Mucosa of gallbladder (tissue), 1 donor: ENCODE measurements at regions not wholly inside any gene's neighbourhood (a gene's known extent, or its start where the extent isn't known, plus 50 kb on each side); places are given as distances from the start of the nearest gene placed in this dataset.

Experiments used
- DNase-seq: peaks from one replicate; pipeline ENCODE4 v3.0.0-alpha.2; 2020; ENCODE audit warnings: low spot score
- donor health status: DM: no; HTN: no; CAD: no.

DNA sequence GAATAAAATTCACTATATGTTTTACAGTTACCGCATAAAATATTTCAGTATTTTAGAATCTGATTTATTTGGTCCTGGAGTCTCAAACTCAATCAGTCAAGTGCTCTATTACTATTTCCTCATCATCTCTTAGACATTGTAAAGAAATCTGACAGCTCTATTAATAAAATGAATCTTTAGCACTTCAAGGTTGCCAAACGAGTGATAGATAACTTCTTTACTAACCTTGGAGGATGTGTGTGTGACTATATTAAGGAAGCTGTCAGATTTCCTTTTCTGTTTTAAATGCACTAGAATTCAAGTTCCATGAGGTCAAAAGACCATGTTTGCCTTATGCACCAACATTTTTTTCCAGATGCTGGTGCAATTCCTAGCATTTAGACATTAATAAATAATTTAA lies 389.8 kb upstream of the AZI2 start:
- DNase-seq = no peak

DNA sequence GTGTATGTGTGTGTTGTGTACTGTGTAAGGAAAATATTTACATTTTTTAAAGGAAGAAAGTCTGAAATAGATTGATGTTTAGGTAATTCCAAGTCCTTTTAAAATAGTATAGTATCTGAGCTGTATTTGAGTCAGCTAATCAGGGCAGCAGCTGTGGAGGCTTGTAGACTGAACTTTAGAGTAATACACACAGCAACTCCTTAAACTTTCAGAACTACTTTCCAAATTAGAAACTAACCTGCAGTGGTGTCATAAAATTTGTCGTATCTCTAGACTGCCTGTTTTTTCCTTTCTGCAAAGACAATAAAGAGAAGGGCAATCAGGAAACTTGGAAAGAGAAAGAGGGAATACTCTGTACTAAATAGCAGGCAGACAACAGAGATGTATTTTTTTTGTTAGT lies 391.0 kb upstream of the AZI2 start:
- no peak for DNase-seq

GRCh38 chr3:28743271-28743670 lies 394.6 kb upstream of the AZI2 start:
- DNase-seq = no peak

DNA sequence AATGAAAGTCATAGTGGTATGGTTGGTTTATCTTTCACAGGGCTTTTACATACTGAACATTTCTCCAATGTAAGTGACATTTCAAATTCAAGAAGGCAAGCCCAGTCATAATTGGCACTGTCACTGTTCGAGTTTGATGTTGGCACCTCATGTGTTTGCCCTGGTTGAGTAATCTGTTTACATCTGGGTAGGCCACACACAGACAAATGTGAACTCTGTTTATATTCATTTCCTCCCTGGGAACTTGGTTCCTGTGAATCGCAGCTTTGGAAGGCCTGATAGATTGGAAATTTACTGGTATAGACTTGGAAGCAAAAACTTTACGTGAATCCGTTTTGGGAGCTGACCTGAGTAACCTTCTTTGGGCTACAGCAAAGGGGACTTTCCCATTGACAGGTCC lies 395.2 kb upstream of the AZI2 start:
- DNase-seq = peak; percentile 36

- no peak for DNase-seq
These were observed 396.8 kb upstream of the AZI2 start for GRCh38 chr3:28745436-28745835.

GRCh38 chr3:28745916-28746617 lies 397.4 kb upstream of the AZI2 start:
- DNase-seq = no peak

DNA sequence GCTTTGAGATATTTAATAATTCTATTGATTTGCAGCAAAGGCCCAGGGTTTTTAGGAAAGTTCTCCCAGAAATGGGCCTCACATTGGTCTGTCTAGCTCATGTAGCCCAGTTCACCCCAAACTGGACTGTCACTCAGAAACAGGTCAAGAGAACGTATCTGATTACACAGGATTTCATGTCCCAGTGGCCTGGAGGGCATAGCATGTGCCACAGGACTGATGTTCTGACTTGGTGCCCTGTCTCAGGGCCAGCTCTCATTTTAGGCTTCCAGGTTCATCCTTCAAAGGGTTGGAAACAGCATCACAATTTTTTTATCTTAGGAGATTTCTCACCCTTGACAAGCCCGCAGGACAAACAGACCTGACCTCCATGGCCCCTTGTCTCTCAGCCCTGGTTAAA lies 398.4 kb upstream of the AZI2 start:
- DNase-seq = no peak

DNA sequence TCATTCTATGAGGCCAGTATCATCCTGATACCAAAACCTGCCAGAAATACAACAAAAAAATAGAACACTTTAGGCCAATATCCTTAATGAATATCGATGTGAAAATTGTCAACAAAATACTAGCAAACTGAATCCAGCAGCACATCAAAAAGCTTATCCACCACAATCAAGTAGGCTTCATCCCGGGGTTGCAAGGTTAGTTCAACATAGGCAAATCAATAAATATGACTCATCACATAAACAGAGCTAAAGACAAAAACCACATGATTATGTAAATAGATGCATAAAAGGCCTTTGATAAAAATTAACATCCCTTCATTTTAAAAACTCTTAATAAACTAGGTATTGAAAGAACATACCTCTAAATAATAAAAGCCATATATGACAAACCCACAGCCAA lies 403.2 kb upstream of the AZI2 start:
- DNase-seq = peak; percentile 21

- DNase-seq = no peak
These were observed 403.7 kb upstream of the AZI2 start for GRCh38 chr3:28752290-28752689.

GRCh38 chr3:28756056-28756455 lies 407.4 kb upstream of the AZI2 start:
- no peak for DNase-seq

DNA sequence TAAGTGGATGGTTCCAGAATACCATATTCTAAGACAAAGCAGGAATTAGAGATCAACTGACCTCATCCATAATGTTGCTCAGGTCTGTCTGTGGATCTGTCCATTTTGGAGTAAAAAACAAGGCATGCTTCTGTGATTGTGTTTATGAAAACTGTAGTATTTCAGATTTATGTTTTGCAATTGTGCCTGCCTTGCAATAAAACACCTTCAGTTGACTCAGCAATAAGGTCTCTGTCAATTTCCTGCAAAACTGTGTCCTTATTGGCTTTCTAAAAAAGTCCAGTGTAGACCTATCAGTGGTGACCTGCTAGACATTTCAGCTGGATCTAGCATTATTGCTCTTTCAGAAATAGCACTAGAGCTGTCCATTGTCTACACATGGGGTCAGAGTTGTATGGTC lies 409.5 kb upstream of the AZI2 start:
- no peak for DNase-seq

GRCh38 chr3:28761375-28761774 lies 412.8 kb upstream of the AZI2 start:
- DNase-seq = no peak

DNA sequence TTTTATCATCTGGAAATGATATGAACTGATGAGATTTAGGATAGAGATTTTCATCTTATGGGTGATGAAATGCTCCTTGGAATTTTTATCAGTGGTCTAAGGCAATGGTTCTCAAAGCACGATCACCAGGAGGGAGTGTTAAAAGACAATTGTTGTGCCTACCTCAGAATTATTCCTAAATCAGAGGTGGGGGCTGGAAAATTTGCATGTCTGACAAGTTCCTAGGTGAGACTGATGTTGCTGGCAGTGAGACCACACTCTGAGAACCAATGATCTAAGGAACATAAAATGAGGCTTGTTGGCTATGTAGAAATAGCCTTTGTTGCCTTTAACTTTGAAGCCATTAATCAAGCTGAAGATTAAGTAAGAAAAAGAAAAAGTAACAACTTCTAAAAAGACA lies 416.6 kb upstream of the AZI2 start:
- no peak for DNase-seq

DNA sequence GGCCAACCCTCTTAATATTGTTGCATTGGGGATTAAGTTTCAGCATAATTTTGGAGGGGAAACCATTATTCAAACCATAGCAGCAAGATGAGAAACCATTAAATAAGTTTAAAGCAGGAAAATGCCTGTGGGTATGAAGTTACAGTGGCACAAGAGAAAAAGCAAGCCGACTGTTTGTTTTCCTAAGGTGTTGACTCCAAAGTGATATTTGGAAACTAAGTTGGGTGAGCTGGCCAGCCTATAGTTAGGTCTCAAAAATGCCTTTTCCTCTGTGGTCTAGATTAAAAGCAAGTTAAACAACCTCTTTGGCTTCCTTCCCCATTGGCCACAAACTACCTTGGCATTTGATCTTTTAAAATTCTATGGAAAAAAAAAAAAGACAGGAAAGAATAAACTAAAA lies 419.8 kb upstream of the AZI2 start:
- no peak for DNase-seq

GRCh38 chr3:28777806-28778475 lies 429.3 kb upstream of the AZI2 start:
- DNase-seq = no peak

- no peak for DNase-seq
These were observed 431.9 kb upstream of the AZI2 start for GRCh38 chr3:28780480-28780879.

DNA sequence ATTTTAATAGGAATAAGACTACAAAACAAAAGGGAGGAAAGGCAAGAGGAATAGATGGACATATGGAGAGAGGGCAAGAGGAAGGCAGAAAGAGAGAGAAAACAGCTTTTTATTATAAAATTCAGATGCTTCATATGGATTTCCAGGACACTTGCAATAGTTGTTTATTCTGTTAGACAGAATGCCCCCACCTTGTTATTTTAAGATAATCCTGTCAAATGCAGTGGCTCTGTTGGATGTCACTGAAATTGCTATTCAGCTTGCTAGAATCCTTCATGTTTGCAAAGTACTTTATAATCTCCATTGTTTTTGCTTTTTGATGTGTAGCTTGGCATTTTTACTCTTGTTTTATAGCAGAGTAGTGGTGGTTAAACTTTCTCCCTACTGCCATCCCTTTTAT lies 432.4 kb upstream of the AZI2 start:
- DNase-seq = no peak

- DNase-seq = no peak
These were observed 437.8 kb upstream of the AZI2 start for GRCh38 chr3:28786446-28786845.

DNA sequence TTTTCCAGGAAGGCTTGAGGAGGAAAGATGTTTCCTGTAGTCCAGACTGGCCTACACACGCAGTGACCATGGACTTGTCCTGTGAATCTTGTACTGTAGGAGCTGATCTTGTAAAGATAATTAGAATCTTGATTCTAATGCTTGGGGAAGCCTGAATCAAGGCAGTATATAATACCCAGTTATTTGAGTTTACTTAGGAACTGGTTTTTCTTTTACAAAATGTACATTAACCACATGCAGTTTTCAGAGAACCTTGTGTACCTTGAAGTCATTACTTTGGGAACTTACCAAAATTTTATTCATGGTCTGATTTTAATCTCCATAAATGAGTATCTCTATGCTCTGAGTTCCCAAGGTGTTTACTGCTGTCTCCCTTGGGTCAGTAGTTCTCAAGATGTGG lies 439.9 kb upstream of the AZI2 start:
- DNase-seq = no peak

DNA sequence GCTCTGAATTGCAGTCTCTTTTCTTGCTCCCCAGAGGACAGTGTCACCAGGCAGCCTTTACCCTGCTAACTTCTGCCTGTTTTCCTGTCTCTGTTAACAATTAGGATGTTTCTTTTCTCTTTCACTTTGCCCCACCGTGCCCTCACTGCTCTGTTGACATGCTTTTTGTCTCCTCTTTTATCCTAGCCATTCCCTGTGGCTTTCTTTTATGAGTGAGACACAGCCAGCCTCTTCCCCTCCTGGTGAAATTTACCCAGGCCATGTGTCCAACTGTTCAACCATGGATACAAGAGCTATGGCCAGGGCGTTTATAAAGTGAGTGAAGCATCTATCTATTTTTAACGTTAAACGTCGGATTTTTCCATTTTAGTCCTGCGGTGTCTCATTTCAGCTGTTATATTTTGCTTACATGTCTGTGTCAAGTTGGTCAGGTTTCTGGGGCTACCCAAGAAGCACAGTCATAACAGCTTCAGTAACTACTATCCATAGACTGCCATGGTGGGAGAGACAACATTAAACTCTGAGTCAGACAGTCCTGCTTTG lies 443.2 kb upstream of the AZI2 start:
- no peak for DNase-seq

GRCh38 chr3:28792604-28793003 lies 444.0 kb upstream of the AZI2 start:
- no peak for DNase-seq

DNA sequence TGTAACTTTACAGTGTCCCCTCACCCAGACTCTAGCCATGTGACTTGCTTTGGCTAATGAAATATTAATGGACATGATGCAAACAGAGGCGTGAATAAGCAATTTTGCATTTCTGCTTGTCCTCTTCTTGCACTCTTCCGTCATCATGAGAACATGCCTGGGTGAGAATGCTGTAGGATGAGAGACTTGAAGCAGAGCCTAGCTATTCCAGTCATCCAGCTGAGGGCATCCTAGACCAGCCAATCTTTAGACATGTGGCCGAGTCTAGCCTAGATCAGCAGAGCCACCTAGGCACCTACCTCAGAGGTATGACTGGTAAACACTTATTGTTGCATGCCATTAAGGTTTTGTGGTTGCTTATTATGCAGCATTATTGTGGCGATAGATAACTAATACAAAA lies 450.5 kb upstream of the AZI2 start:
- DNase-seq = no peak

GRCh38 chr3:28800203-28800602 lies 451.6 kb upstream of the AZI2 start:
- no peak for DNase-seq

- no peak for DNase-seq
These were observed 459.4 kb upstream of the AZI2 start for GRCh38 chr3:28808068-28808467.
